Forelimb muscle (tissue), 1 donor: ENCODE measurements at regions not wholly inside any gene's neighbourhood (a gene's known extent, or its start where the extent isn't known, plus 50 kb on each side); places are given as distances from the start of the nearest gene placed in this dataset.
"Not testable (repeated sequence)": the region's sequence is repeated elsewhere in the genome, so short reads cannot be mapped to it uniquely, and the experiment has no call there.

Experiments
- DNase-seq: peaks from one replicate; pipeline ENCODE4 v3.0.0-alpha.2; 2013; ENCODE audit warnings: low read depth

DNA sequence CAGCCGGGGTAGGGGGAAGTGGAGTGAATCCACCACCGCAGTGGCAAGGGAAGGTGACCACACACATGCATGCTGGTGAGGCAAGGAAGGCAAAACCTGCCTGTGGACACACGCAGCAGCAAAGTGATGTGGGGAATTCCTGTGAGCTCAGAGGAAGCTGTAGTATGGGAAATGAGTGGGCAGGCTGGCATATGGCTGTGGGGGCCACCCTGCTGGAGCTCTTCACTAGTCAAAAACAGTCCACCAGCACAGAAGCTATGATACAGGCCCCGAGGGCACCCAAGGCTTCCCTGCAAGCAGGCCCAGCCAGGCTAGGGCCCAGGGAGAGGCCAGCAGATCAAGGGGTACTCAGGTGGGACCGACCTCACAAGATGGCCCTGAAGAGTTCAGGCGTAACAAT is 239.1 kb downstream of the CHM start:
- no peak for DNase-seq

DNA sequence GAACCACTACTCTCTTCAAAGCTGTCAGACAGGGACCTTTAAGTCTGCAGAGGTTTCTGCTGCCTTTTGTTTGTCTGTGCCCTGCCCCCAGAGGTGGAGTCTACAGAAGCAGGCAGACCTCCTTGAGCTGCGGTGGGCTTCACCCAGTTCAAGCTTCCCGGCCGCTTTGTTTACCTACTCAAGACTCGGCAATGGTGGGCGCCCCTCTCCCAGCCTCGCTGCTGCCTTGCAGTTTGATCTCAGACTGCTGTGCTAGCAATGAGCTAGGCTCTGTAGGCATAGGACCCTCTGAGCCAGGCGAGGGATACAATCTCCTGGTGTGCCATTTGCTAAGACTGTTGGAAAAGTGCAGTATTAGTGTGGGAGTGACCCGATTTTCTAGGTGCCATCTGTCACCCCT is 275.0 kb downstream of the CHM start:
- not testable (repeated sequence) for DNase-seq

DNA sequence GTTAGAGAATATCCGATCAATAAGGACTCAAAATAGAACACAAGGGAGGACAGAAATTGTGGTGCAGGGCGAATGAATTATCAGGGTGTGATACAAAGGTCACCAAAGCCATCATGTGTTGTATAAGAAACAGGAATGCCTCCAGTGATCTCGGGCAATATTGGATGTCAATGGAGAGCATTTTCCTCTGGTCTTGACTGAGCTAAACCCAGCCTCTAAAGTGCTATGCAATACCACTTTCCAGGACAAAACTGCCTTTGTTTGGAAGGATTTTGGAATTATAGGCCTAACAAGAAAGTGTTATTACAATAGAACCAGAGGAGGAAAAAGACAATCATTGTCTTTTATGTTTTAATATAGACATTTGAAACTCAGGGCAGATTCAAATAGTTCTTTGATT is 281.7 kb downstream of the CHM start:
- DNase-seq = no peak

DNA sequence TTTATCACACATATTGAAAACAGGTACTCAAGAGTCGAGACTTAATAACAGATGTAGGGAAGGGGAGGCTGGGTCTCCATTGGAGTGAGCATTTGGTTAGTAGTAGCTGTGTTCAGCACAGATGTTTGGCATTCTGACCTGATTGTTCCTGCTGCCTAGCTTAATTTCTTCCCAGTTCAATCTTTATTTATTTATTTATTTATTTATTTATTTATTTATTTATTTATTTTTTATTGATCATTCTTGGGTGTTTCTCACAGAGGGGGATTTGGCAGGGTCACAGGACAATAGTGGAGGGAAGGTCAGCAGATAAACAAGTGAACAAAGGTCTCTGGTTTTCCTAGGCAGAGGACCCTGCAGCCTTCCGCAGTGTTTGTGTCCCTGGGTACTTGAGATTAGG is 324.3 kb downstream of the CHM start:
- DNase-seq = not testable (repeated sequence)

DNA sequence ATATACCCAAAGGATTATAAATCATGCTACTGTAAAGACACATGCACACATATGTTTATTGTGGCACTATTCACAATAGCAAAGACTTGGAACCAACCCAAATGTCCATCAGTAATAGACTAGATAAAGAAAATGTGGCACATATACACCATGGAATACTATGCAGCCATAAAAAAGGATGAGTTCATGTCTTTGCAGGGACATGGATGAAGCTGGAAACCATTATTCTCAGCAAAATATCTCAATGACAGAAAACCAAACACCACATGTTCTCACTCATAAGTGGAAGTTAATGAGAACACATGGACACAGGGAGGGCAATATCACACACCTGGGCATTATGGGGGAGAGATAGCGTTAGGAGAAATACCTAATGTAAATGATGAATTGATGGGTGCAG is 323.8 kb upstream of the POF1B start:
- DNase-seq = not testable (repeated sequence)

DNA sequence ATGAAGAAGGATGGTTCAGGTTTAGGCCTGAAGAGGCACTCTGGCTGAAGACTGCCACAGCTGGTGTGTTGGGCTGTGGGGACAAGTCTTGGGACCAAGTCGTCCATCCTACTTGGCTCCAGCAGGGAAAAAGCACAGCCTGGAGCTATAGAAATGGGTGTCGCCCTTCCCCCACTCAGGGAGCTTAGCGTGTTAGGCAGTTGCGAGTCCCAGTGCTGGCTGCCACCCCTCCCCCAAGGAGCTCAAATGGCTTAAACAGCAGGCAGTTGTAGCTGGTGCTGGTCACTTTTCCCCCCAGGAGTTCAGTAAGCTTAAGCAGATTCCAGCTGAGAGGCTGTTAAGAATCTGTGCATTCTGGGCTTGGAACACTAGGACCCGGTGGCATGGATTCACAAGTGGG is 319.5 kb upstream of the POF1B start:
- no peak for DNase-seq

DNA sequence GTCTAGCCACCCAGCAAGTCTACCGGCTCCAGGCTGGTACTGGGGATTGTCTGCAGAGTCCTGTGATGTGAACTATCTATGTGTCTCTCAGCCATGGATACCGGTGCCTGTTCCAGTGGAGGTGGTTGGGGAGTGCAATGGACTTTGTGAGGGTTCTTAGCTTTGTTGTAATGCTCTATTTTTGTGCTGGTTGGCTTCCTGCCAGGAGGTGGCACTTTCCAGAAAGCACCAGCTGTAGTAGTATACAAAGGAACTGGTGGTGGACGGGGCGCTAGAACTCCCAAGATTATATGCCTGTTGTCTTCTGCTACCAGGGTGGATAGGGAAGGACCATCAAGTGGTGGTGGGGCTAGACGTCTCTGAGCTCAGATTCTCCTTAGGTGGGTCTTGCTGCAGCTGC is 306.4 kb upstream of the POF1B start:
- no peak for DNase-seq

DNA sequence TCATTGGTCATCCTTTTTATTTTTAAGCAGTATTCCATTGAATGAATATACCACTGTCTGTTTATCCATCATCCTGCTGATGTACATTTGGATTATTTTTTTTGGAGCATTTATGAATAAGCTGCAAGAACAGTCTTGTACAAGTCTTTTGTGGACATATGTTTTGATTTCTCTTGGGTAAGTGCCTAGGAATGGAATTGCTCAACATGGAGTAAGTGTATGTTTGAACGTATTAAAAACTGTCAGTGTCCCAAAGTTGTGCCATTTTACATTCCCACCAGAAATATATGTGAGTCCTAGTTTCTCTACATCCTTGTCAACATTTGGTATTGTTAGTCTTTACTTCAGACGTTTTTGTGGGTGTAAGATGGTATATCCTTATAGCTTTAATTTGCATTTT is 287.0 kb upstream of the POF1B start:
- no peak for DNase-seq

DNA sequence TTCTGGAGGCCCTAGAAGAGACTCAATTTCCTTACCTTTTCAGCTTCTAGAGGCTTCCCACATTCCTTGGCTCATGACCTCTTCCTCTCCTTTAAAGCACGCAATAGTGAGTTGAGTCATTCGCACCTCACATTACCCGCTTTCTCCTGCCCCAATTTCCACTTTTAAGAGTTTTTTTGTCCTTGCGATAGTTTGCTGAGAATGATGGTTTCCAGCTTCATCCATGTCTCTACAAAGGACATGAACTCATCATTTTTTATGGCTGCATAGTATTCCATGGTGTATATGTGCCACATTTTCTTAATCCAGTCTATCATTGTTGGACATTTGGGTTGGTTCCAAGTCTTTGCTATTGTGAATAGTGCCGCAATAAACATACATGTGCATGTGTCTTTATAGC is 284.5 kb upstream of the POF1B start:
- not testable (repeated sequence) for DNase-seq

DNA sequence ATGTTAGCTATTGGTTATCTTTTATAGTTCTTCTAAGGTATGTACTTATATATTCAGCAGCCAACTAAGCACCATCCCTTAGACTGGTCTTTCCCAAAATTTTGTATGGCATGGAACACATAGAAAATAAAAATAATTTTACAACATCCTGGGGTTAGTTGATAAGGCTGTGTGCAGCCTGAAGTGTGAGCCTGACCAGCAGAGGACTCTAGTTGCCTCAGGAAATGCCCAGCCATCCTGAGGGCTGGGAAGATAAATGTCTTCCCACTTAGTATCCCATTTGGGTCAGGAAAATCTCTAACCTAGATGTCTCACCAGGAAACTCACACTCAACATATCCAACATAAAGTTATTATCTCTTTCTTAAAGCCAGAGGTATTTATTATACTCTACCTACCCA is 251.4 kb upstream of the POF1B start:
- DNase-seq = no peak

DNA sequence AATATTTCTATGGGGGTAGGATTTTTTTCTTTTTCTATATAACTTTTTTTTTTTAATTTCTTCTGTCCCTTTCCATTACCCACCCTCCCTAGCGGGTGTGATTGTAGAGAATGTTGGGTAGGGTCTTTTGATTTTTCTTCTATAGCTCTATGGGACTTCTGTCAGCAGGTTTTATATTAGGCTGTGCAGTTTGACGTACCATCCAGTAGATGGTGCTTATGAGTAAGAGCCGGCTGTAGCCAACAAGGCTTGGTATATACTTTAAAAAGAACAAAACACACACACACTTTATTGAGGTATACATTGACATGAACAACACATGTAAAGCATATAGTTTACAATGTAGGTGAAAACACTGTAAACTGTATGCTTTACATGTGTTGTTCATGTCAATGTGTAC is 247.9 kb upstream of the POF1B start:
- DNase-seq = no peak

DNA sequence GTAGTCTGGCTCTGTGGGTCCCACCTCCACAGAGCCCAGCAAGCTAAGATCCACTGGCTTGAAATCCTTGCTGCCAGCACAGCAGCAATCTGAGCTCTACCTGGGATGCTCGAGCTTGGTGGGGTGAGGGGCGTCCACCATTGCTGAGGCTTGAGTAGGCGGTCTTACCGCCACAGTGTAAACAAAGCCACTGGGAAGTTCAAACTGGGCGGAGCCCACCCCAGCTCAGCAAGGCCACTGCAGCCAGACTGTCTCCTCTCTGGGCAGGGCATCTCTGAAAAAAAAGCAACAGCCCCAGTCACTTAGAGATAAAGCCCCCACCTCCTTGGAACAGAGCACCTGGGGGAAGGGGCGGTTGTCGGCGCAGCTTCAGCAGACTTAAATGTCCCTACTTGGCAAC is 243.2 kb upstream of the POF1B start:
- no peak for DNase-seq

DNA sequence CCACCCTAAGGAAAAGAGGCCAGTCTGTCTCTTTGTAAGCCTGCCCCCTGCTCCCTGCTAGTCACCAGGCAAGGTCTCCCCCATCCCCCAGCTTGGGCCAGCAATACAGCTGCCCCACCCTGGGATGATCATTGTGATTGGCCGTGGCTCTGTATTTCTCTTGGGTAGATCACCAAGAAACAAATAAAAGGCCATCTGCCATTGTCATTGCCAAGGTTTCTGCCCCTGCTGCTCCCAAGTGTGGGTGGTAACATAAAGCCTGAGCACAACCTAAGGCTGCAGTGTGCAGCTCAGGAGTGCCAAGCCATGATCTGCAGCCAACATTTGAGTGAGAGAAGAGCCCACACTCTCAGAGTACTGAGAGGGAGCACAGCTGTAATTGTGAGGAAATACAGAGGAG is 241.0 kb upstream of the POF1B start:
- DNase-seq = no peak

DNA sequence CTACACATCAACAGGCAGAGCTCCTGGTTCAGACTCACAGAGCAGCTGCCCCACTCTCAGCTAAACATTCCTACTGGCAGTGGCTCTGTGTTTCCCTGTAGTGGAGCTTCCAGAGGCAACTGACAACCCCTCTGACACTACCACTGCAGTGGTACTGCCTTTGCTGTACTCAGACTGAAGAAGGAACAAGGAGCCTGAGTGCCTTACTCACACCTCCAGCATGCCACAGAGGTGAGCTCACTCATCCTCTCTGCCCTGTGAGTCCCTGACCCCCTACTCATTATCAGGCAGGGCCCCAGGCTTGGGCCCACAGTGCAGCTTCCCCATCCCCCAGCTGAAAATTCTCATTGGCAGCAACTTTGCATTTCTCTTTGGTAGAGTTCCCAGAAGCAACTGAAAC is 240.5 kb upstream of the POF1B start:
- DNase-seq = no peak

DNA sequence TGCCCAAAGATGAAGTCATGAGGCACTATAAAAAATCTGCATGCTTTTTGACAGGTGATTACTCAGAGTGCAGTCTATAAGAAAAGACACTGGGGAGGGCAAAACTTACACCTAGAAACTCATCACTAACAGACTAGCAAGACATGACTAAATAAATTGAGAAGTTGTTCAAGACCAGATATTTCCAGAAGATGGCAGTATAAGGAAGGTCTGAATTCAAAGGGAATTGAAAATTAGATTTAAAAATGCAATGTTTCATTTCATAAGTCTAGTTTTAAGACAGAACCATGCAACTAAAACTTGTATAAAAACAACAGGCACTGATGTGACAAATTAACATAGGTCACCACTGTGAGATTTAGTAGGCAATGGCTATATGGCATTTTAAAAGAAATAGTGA is 232.5 kb upstream of the POF1B start:
- DNase-seq = no peak

DNA sequence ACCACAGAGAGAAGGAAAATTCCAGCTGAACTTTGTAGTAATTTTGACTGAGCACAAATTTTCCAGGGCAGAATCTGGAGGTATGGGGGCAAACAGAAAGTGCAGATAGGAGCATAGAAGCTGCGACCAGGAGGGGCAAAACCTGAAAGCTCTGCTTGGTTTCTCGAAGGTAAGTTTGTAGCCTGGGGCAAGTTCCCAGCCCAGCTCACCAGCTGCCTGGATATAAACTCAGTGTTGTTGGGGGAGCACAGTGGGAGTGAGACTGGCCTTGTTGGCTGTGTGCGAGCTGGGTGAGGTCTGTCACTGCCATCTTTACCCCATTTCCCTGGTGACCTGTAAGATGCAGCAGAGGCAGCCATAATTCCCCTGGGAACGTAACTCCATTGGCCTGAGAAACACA is 213.5 kb upstream of the POF1B start:
- no peak for DNase-seq

DNA sequence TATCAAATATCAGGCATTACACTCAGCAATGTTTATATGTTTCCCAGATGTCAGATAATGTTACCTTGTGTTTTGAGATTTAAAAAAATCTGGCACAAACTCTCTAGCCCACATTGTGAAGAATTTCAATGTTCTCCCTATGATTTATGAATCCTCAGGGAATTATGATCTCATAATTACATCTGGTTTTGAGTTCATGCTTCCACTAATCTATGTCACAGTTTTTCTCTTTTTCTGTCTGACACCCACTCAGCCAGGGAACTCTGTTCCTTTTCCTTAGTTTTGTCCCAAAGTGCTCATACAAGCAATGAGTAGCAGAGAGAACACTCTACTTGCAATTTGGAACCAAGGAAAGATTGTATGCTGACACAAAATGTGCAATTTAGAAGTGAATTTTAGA is 212.1 kb upstream of the POF1B start:
- no peak for DNase-seq

DNA sequence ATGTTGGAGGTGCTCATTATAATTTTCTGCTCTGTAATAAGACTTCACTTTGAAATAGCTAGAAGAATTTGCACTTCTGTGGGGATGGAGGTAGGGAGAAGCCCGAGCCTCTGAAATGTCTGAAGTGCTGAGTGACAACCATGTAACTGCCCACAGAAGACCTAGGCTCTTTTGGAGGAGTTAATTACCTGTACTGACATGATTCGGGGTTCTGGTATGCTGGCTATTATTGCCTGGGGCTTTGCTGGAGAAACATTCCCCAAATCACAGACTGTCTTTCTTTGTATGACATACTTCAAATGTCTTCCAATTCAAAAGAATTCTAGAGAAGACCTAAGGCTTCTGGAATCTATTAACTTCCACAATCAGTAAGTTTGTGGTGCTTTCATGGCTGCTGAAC is 211.2 kb upstream of the POF1B start:
- no peak for DNase-seq

DNA sequence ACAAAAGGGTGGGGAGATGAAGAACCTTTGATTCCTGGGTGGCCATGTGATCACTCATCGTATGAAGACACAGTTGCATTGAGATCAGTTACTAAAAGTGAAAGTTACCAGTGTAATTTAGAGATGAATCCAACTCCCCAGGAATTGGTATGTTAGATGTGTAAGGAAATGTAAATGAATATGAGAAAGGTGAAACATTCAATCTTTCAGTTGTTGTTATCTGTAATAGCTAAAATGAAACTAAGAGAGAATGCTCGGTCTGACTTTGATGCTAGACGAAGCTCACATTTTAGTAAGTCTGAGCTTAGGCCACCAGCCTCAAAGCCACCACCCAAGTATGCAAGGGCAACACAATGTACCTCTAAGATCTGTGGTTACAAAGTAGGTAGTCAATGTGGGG is 194.3 kb upstream of the POF1B start:
- DNase-seq = no peak

DNA sequence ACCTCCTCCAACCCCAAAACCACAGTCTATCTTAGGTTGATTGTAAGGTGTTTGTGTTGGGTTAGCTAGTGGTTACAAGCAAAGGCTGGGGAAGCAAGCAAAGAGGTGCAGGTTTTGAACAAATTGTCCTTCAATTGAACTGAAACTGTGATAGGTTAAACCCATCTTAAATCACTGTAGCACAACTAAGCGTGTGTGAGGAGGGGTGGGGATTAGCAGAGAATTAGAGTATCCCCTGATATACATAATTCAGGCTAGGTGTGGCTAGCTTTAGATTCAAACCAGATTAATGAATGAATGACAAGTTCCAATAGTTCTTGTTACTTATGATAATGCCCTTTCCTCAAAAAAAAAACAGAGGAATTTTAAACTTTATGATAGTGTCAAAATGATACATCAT is 191.0 kb upstream of the POF1B start:
- no peak for DNase-seq

DNA sequence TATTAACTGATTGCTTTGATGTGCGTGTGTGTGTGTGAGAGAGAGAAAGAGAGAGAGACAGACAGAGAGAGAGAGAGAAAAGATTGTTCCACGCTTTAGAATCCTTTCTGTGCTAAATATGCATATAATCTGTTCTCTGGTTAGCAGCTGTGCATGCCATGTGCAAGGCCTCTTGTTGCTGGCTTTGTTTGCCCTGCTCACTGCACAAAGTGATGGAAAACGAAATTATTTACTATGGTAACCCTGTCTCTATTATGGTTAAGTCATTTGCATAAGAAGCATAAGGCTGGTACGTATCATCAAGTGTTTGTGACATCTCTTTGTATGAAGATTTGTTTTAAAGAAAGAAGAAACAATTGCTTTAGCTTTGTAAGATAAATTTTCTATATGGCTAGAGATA is 190.2 kb upstream of the POF1B start:
- no peak for DNase-seq

DNA sequence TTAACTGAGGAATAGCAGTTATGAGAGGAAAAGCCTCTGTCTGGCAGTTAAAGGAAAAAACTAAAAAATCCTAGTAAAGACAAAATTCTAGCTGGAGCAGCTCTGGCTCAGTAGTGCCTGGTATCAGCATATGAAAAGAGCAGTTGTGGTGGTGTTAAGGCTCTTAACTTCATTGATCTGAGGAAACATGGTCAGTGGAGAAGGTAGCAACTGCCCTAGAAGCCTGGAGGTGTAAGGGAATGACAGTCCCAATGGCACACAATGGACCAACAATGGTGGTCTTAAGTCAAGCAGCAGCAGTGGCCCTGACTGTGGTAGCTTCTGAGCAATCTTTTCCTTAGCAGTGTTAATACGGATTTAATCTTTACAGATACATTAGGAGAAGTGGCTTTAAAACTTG is 189.6 kb upstream of the POF1B start:
- DNase-seq = no peak

DNA sequence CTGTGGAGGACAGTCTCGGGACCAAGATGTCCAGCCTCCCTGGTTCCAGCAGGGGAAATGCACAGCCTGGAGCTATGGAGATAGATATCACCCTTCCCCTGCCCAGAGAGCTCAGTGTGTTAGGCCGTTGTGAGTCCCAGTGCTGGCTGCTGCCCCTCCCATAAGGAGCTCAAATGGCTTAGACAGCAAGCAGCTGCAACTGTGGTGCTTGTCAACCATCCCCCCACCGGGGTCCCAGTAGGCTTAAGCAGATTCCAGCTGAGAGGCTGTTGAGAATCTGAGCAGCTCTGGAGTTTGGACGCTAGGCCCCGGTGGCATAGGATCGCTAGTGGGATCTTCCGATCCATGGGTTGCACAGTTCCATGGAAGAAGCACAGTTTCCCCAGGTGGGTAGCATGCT is 181.8 kb upstream of the POF1B start:
- no peak for DNase-seq

DNA sequence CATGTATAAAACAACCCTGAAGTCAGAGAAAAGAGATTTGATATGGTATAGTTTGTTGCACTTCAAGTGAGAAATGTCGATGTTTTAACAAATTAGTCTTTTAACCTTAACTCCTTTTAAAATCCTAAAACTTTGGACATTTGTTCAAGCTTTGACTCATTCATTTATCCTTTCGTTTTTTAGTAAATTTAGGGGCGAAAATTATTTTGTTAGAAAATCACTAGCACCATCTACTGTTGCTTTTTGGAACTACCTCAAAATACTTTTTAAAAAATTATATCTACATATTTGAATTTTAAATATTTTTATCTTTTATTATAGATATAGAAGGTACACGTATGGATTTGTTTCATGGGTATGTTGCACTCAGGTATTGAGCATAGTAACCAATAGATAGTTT is 165.1 kb upstream of the POF1B start:
- no peak for DNase-seq

DNA sequence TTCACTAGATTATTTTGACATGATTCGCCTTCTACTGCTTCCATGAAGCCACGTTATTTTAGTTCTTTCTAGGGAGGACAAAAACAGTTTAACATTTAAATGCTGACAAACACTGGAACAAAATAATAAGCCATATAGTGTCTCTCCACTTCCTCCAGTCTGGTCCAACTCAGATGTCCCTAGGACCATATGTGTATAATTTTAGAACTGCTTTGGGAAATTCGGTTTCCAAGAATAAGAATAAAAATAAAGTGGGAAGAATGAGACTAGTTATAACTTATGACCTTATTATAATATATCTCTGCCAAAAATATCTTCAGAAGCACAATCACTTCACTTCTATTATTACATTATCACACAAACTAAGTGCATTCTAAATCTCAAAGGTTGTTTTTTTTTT is 164.4 kb upstream of the POF1B start:
- DNase-seq = peak; percentile 17
